ENCODE measurements at regions not wholly inside any gene's neighbourhood (a gene's known extent, or its start where the extent isn't known, plus 50 kb on each side); places are given as distances from the start of the nearest gene placed in this dataset.
"Not testable (repeated sequence)": the region's sequence is repeated elsewhere in the genome, so short reads cannot be mapped to it uniquely, and the experiment has no call there.

GRCh38 chr16:61014869-61015268 is 1021.4 kb downstream of the CDH8 start:
- DNase-seq (ENCODE audit: low spot score), result no peak

- no peak for DNase-seq (ENCODE audit: low spot score)
Measured at GRCh38 chr16:61007694-61008093, 1028.5 kb downstream of the CDH8 start.

- DNase-seq (ENCODE audit: low spot score), result no peak
Measured at GRCh38 chr16:61005952-61006351, 1030.3 kb downstream of the CDH8 start.

DNA sequence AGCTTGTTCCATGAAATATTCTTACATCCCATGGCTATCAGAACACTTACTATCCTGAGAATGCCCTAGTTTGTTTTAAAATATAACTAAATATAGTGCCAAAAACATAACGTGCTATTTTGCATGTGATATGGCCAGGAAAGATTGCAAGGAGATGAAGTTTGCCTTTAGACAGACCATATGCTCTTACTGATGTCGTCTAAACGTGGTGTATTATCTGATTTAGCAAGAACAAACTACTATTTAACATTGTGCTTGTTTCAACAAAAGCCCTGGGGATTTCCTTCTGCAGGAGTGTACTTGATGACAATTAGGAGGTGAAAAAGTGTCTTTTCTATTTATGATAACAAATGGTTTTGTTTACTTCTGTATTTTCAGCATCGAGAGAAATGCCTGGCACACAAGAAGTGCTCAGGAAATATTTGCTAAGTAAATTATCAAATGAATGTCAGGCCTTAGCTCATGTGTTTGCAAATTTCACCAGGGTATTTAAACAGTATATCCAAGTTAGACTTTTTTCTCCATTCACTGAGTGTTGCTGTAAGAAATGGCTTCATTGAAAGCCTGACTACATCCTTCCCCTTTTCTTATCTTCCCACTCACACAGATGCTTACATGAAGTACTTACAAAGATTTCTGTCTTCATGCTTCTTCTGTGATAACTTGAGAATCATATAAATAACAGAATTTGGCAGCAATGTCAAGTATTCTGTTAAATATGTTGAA is 1033.6 kb downstream of the CDH8 start:
- no peak for DNase-seq (ENCODE audit: low spot score)

DNA sequence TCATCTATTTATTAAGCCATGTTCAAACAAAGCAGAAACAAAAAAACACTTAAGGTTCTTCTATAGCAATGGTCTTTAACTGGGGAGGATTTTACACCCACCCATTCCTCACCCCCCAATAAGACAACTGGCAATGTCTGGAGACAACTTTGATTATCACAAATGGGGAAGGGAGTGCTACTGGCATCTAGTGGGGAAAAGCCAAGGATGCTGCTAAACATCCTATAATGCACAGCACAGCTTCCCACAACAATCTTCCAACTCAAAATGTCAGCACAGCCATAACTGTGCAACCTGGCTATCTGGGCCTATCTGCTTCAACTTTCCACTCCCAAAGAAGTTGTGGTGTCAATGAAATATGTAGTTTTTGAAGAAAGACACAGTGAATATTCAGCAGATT is 1044.4 kb downstream of the CDH8 start:
- DNase-seq (ENCODE audit: low spot score), result no peak

GRCh38 chr16:60989592-60989991 is 1046.6 kb downstream of the CDH8 start:
- DNase-seq (ENCODE audit: low spot score), result no peak

GRCh38 chr16:60979119-60979518 is 1057.1 kb downstream of the CDH8 start:
- no peak for DNase-seq (ENCODE audit: low spot score)

DNA sequence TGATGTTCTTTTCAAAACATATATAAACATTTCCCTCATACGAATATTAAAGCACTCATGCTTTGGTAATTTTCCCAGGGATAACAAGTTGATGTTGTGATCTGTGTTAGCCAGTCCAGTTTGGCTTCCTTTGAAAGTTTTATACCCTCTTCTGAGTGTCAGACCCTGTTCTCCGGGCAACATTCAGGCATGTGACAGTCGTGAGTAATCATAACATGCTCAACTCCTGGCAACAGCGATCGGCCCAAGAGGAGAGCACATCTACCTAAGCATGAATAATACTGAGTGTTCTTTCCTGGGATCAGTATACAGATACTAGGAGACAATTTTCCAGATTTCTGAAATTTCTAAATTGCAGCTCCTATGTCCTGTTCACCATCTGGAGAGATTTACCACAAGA is 1086.4 kb downstream of the CDH8 start:
- no peak for DNase-seq (ENCODE audit: low spot score)

GRCh38 chr16:60945225-60945624 is 1091.0 kb downstream of the CDH8 start:
- DNase-seq (ENCODE audit: low spot score), result no peak

- not testable (repeated sequence) for DNase-seq (ENCODE audit: low spot score)
Measured at GRCh38 chr16:60936189-60936588, 1100.0 kb downstream of the CDH8 start.

- DNase-seq (ENCODE audit: low spot score), result no peak
Measured at GRCh38 chr16:60932600-60932999, 1103.6 kb downstream of the CDH8 start.

DNA sequence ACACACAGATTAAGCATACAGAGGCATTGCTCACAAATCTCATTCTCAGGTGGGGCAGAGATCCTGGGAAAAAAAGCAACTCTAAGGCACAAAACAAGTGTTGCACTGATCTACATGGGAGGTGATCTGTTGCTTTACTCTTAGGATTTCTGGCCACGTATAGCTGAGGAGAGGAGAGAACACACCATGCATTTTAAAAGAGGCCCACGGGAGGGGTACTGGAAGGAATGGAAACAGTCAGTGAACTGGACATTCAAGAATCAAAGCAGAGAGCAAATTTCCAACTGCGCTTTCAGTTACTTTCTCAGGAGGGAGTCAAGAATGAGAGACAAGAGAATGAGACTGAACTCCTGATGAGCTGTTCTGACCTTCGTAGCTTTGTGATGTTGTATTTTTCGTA is 1105.9 kb downstream of the CDH8 start:
- DNase-seq (ENCODE audit: low spot score), result no peak

GRCh38 chr16:60922920-60923319 is 1113.3 kb downstream of the CDH8 start:
- DNase-seq (ENCODE audit: low spot score), result no peak

DNA sequence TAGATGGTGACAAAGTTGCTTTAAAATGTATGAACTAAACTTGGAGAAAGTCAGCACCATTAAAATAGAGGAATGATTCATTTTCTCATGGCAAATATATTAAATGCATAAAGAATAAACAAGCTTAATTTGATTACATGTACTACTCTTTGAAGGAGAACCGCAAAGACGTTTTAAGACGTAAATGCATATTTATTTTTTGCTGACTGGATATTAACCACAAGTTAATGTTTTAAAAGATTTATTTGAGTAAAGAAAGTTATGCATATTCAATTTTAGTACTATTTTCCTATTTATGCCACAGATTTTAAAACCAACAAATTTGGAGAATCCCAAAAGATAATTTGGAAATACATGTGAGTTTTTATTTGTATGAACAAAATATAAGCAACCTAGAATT is 1121.9 kb downstream of the CDH8 start:
- DNase-seq (ENCODE audit: low spot score), result no peak

- DNase-seq (ENCODE audit: low spot score), result no peak
Measured at GRCh38 chr16:60907645-60908044, 1128.6 kb downstream of the CDH8 start.

DNA sequence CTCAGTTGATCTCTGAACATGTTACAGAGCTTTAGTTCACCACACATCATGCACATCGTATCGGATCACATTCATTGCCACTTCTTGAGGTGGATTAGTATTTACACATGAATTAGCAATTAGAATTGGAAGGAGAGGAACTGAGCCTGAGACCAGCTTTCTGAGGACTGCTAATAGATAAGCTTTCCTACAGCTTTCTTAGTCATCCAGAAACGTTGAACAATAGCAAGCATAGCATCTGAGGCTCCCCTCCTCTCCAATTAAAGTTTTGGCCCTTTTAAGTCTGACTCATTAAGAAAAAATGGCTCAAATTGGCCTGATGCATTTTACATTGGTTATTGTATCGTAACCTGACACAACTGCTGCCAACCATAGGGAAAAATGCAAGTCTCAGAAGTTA is 1130.4 kb downstream of the CDH8 start:
- no peak for DNase-seq (ENCODE audit: low spot score)

- DNase-seq (ENCODE audit: low spot score), result no peak
Measured at GRCh38 chr16:60902114-60902513, 1134.1 kb downstream of the CDH8 start.

GRCh38 chr16:60882816-60883215 is 1153.4 kb downstream of the CDH8 start:
- DNase-seq (ENCODE audit: low spot score), result no peak

GRCh38 chr16:60852635-60853034 is 1183.6 kb downstream of the CDH8 start:
- no peak for DNase-seq (ENCODE audit: low spot score)

- DNase-seq (ENCODE audit: low spot score), result no peak
Measured at GRCh38 chr16:60821661-60822060, 1214.6 kb downstream of the CDH8 start.

DNA sequence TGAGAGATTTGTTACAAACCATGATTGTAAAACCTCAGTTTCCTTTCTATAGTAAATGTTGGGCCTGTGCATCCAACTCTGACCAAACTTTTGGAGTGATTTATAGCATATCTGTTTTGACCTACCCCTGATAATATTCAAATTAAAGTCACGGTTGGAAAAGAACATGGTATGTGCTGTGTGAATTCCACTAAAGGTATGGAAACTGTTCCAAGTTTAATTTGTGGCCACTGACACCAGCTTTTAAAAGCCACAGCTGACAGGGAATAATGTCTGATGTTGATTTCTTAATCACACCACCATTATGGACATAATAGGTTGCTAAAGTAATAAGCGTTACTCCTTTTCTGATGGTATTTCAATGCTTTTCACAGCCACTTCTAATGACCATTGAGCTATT is 1215.9 kb downstream of the CDH8 start:
- DNase-seq (ENCODE audit: low spot score), result no peak

GRCh38 chr16:60818465-60818864 is 1217.8 kb downstream of the CDH8 start:
- no peak for DNase-seq (ENCODE audit: low spot score)

GRCh38 chr16:60816461-60816860 is 1219.8 kb downstream of the CDH8 start:
- no peak for DNase-seq (ENCODE audit: low spot score)

GRCh38 chr16:60815865-60816264 is 1220.4 kb downstream of the CDH8 start:
- DNase-seq (ENCODE audit: low spot score), result no peak

Measured in mesenteric fat pad (tissue), 1 donor.